ENCODE measurements at regions not wholly inside any gene's neighbourhood (a gene's known extent, or its start where the extent isn't known, plus 50 kb on each side); places are given as distances from the start of the nearest gene placed in this dataset.
"Not testable (repeated sequence)": the region's sequence is repeated elsewhere in the genome, so short reads cannot be mapped to it uniquely, and the experiment has no call there.

GRCh38 chr20:28640831-28641230, 2616.6 kb upstream of the DEFB115 start:
- not testable (repeated sequence) for TF ChIP-seq CTCF, POLR2A, POLR2AphosphoS5, EP300 (IDR thresholded peaks at IDR 0.05)

All from upper lobe of left lung (tissue), 4 donors.